IMR-90 (cell line): ENCODE measurements at regions not wholly inside any gene's neighbourhood (a gene's known extent, or its start where the extent isn't known, plus 50 kb on each side); places are given as distances from the start of the nearest gene placed in this dataset.
A peak's percentile ranks its signal among the peaks of the same experiment; 100 is the strongest.

Experiments
- ATAC-seq: fragments of 200-7000 bp; cut with Tn5 transposase; 2 replicates; pipeline ENCODE4 v1.9.1; 2020; ENCODE audit warnings: low read depth, mild to moderate bottlenecking, moderate library complexity
- BruUV-seq: library from RNA; stranded (reverse); fragments of 400-500 nt; replicated peaks from 2 replicates; lab custom pipeline; 2021; lab: Mats Ljungman, UMichigan
- CTCF ChIA-PET: fragments of 300-600 bp; formaldehyde crosslinking; extraction: SDS; loops from one replicate; lab custom pipeline; 2021; ENCODE audit warnings: antibody characterized with exemption; lab: Yijun Ruan, JAX
- POLR2A ChIA-PET: fragments of 300-600 bp; sonication (Branson Sonifier 250); formaldehyde crosslinking; loops from one replicate; lab custom pipeline; 2022; ENCODE audit warnings: antibody characterized with exemption; ENCODE audit not compliant: unreplicated experiment; lab: Charles Lee
- DNase-seq: peaks from one replicate; pipeline ENCODE4 v3.0.0; 2013
- H2AFZ ChIP-seq: replicated peaks from 2 replicates; pipeline ENCODE3; 2013; ENCODE audit warnings: low read length, mild to moderate bottlenecking; ENCODE audit not compliant: poor library complexity
- H2AK5ac ChIP-seq: 2 replicates; pipeline ENCODE4 v1.6.1; 2013; ENCODE audit warnings: low read depth, low read length, inconsistent platforms
- H2AK9ac ChIP-seq: replicated peaks from 2 replicates; pipeline ENCODE3; 2013; ENCODE audit warnings: mild to moderate bottlenecking, low read depth, low read length, moderate library complexity; ENCODE audit not compliant: poor library complexity
- H2BK120ac ChIP-seq: 2 replicates; pipeline ENCODE4 v1.6.1; 2013; ENCODE audit warnings: low read depth, low read length, inconsistent platforms
- H2BK15ac ChIP-seq: 3 replicates; pipeline ENCODE4 v1.6.1; 2013; ENCODE audit warnings: low read depth, low read length, inconsistent platforms
- H2BK20ac ChIP-seq: 2 replicates; pipeline ENCODE4 v1.6.1; 2013; ENCODE audit warnings: low read depth, mild to moderate bottlenecking, inconsistent platforms, low read length, moderate library complexity
- H2BK5ac ChIP-seq: 2 replicates; pipeline ENCODE4 v1.6.1; 2013; ENCODE audit warnings: mild to moderate bottlenecking, low read depth, low read length, inconsistent platforms; ENCODE audit not compliant: poor library complexity, severe bottlenecking
- H3K14ac ChIP-seq: replicated peaks from 2 replicates; pipeline ENCODE4 v1.6.1; 2013; ENCODE audit warnings: low read depth, low read length, inconsistent platforms
- H3K18ac ChIP-seq: 2 replicates; pipeline ENCODE4 v1.6.1; 2013; ENCODE audit warnings: low read depth, low read length, control low read depth
- H3K23ac ChIP-seq: 2 replicates; pipeline ENCODE4 v1.6.1; 2013; ENCODE audit warnings: low read depth, low read length, inconsistent platforms
- H3K27ac ChIP-seq: 2 replicates; pipeline ENCODE4 v1.5.1; 2013; ENCODE audit warnings: mild to moderate bottlenecking, control low read depth, low read length; ENCODE audit not compliant: insufficient read depth
- H3K27me3 ChIP-seq: 2 replicates; pipeline ENCODE4 v1.6.1; 2013; ENCODE audit warnings: low read length; ENCODE audit not compliant: control insufficient read depth, insufficient read depth
- H3K36me3 ChIP-seq: 2 replicates; pipeline ENCODE4 v1.6.1; 2013; ENCODE audit warnings: low read length, mixed read lengths; ENCODE audit not compliant: control insufficient read depth, insufficient read depth
- H3K4ac ChIP-seq: 2 replicates; pipeline ENCODE4 v1.6.1; 2013; ENCODE audit warnings: low read depth, low read length, inconsistent platforms
- H3K4me1 ChIP-seq: 2 replicates; pipeline ENCODE4 v1.6.1; 2013; ENCODE audit warnings: low read length, mixed read lengths; ENCODE audit not compliant: control insufficient read depth, insufficient read depth
- H3K4me2 ChIP-seq: 2 replicates; pipeline ENCODE4 v1.6.1; 2013; ENCODE audit warnings: low read depth, mild to moderate bottlenecking, control low read depth, low read length, moderate library complexity
- H3K4me3 ChIP-seq: 2 replicates; pipeline ENCODE4 v1.5.1; 2013; ENCODE audit warnings: low read depth, mild to moderate bottlenecking, control low read depth, low read length, moderate library complexity; ENCODE audit not compliant: insufficient read depth
- H3K56ac ChIP-seq: 2 replicates; pipeline ENCODE4 v1.6.1; 2013; ENCODE audit warnings: low read length, inconsistent platforms; ENCODE audit not compliant: insufficient read depth; ENCODE audit errors: extremely low read depth
- H3K79me1 ChIP-seq, 2 experiments: 2 replicates each; pipeline ENCODE4 v1.6.1; 2013; ENCODE audit warnings: low read length in 2 of 2, inconsistent platforms in 1 of 2, low read depth in 1 of 2
- H3K9ac ChIP-seq: 2 replicates; pipeline ENCODE4 v1.6.1; 2013; ENCODE audit warnings: low read depth, low read length, control low read depth
- H3K9me1 ChIP-seq: 2 replicates; pipeline ENCODE4 v1.6.1; 2013; ENCODE audit warnings: low read length, inconsistent platforms; ENCODE audit not compliant: insufficient read depth
- H3K9me3 ChIP-seq: 2 replicates; pipeline ENCODE4 v1.6.1; 2013; ENCODE audit warnings: low read length; ENCODE audit not compliant: control insufficient read depth, insufficient read depth
- H4K20me1 ChIP-seq: 2 replicates; pipeline ENCODE4 v1.6.1; 2013; ENCODE audit warnings: low read length, inconsistent platforms; ENCODE audit not compliant: insufficient read depth
- H4K5ac ChIP-seq: 2 replicates; pipeline ENCODE4 v1.6.1; 2013; ENCODE audit warnings: mild to moderate bottlenecking, low read depth, low read length, control low read depth
- H4K8ac ChIP-seq, 2 experiments: 2 replicates each; pipeline ENCODE4 v1.6.1; 2013; ENCODE audit warnings: low read depth in 2 of 2, low read length in 2 of 2, control low read depth in 1 of 2, inconsistent platforms in 1 of 2
- H4K91ac ChIP-seq: 2 replicates; pipeline ENCODE4 v1.6.1; 2013; ENCODE audit warnings: low read depth, low read length, inconsistent platforms; ENCODE audit not compliant: insufficient read depth
- BHLHE40 ChIP-seq: fragments of 150-350 bp; IDR thresholded peaks from 2 replicates; pipeline ENCODE4 v1.6.1; 2016; ENCODE audit warnings: mild to moderate bottlenecking, low read depth, low read length
- CEBPB ChIP-seq: IDR thresholded peaks from 2 replicates; pipeline ENCODE4 v1.6.1; 2012; ENCODE audit warnings: low read depth, low read length, improper control_type of control experiment
- CHD1 ChIP-seq: IDR thresholded peaks from 2 replicates; pipeline ENCODE4 v1.6.1; 2012; ENCODE audit warnings: low read depth, low read length, improper control_type of control experiment
- CTCF ChIP-seq: conservative IDR thresholded peaks from 2 replicates; pipeline ENCODE4 v1.5.1; 2012; ENCODE audit warnings: mild to moderate bottlenecking, low read depth, low read length, improper control_type of control experiment
- ELK1 ChIP-seq: fragments of 150-350 bp; IDR thresholded peaks from 2 replicates; pipeline ENCODE4 v1.6.1; 2016; ENCODE audit warnings: low read depth, mild to moderate bottlenecking, low read length, moderate library complexity, borderline replicate concordance
- FOS ChIP-seq: fragments of 150-350 bp; IDR thresholded peaks from 2 replicates; pipeline ENCODE4 v1.6.1; 2016; ENCODE audit warnings: low read depth, low read length
- MAFK ChIP-seq: IDR thresholded peaks from 2 replicates; pipeline ENCODE4 v1.6.1; 2012; ENCODE audit warnings: low read depth, low read length, improper control_type of control experiment
- MAZ ChIP-seq: IDR thresholded peaks from 2 replicates; pipeline ENCODE4 v1.6.1; 2012; ENCODE audit warnings: low read depth, mild to moderate bottlenecking, low read length, improper control_type of control experiment, moderate library complexity, borderline replicate concordance
- MXI1 ChIP-seq: IDR thresholded peaks from 2 replicates; pipeline ENCODE4 v1.6.1; 2012; ENCODE audit warnings: low read depth, mild to moderate bottlenecking, low read length, moderate library complexity, borderline replicate concordance
- NFE2L2 ChIP-seq: fragments of 150-350 bp; IDR thresholded peaks from 2 replicates; pipeline ENCODE4 v1.6.1; 2016; ENCODE audit warnings: low read depth, mild to moderate bottlenecking, low read length
- POLR2A ChIP-seq: IDR thresholded peaks from 2 replicates; pipeline ENCODE4 v1.6.1; 2012; ENCODE audit warnings: mild to moderate bottlenecking, low read depth, low read length
- RAD21 ChIP-seq: IDR thresholded peaks from 2 replicates; pipeline ENCODE4 v1.6.1; 2012; ENCODE audit warnings: low read length, improper control_type of control experiment
- RCOR1 ChIP-seq: IDR thresholded peaks from 2 replicates; pipeline ENCODE4 v1.6.1; 2012; ENCODE audit warnings: mild to moderate bottlenecking, low read length, improper control_type of control experiment; ENCODE audit not compliant: insufficient replicate concordance
- RFX5 ChIP-seq: IDR thresholded peaks from 2 replicates; pipeline ENCODE4 v1.8.0; 2012; ENCODE audit warnings: low read depth, mild to moderate bottlenecking, low read length, moderate library complexity
- SMC3 ChIP-seq: fragments of 150-350 bp; IDR thresholded peaks from 2 replicates; pipeline ENCODE4 v1.6.1; 2016; ENCODE audit warnings: low read depth, mild to moderate bottlenecking, antibody characterized with exemption, low read length, moderate library complexity
- USF2 ChIP-seq: fragments of 150-350 bp; IDR thresholded peaks from 2 replicates; pipeline ENCODE4 v1.6.1; 2017; ENCODE audit warnings: mild to moderate bottlenecking, antibody characterized with exemption, low read length, low read depth
- WGBS, 2 experiments: methylation state at CpG; one replicate each; pipeline versions ENCODE4 v1.1.5 to v1.1.7; 2013; ENCODE audit warnings: missing lambda C conversion rate in 2 of 2; ENCODE audit not compliant: insufficient read length in 1 of 2; ENCODE audit errors: extremely low coverage in 2 of 2; 5-methylcytosine and 5-hydroxymethylcytosine counted together
- dilution Hi-C: fragments of 300-500 bp; cut with HindIII; formaldehyde crosslinking; loops from one replicate; pipeline ENCODE4 v1.14.3; 2018; ENCODE audit warnings: low sequenced_read_pairs; ENCODE audit not compliant: unreplicated experiment
- in situ Hi-C: fragments of 300-500 bp; cut with MboI; formaldehyde crosslinking; loops from 3 replicates; pipeline ENCODE4 v1.14.3; 2019; ENCODE audit warnings: low sequenced_read_pairs, inconsistent platforms, mixed read lengths
- intact Hi-C: fragments of 100-400 bp; cut with micrococcal nuclease; formaldehyde crosslinking; loops from 2 replicates; pipeline ENCODE4 v1.10.0; 2022

- Histone ChIP-seq H4K91ac (no peak overlapping the region), H3K27me3 (no peaks in the 10 kb centered on the region), H3K4me3 (no peak overlapping the region), H3K4me2 (no peak overlapping the region), H3K79me1 (no peaks in the 10 kb centered on the region), H4K8ac (no peak overlapping the region), H3K27ac (no peak overlapping the region), H3K23ac (no peak overlapping the region), H3K14ac (no peak overlapping the region), H4K5ac (no peak overlapping the region), H3K36me3 (no peaks in the 10 kb centered on the region), H4K20me1 (no peaks in the 10 kb centered on the region), H2AFZ (no peak overlapping the region), H2BK5ac (no peak overlapping the region), H3K9ac (no peak overlapping the region), H2BK120ac (peak overlapping the region; percentile 63), H2BK15ac (peak overlapping the region; percentile 88; the same call in 2 of the 3 replicates), H2AK9ac (no peak overlapping the region), H3K4me1 (0 out of 2 replicates have a peak, but pooled peaks cover 2% of the 10 kb centered on the region), H3K4ac (no peak overlapping the region; the same call in 1 of the 2 replicates), H3K9me1 (no peaks in the 10 kb centered on the region; the same call in 1 of the 2 replicates), H3K18ac (no peak overlapping the region), H2AK5ac (peak overlapping the region; percentile 59; the same call in 1 of the 2 replicates), H2BK20ac (peak overlapping the region; percentile 49; the same call in 1 of the 2 replicates), H3K56ac (no peak overlapping the region), H3K9me3 (no peaks in the 10 kb centered on the region)
- CTCF ChIA-PET: interaction anchor here (1.1 kb wide), 1 partner anchor 15 kb away, joined by 4 read pairs; no protein-coding TSS in a partner anchor
- WGBS, 2 experiments: 93% methylated on average over 4 of the region's 9 CpGs; no CpG with 5 or more reads in 1 of the 2 experiments
- no TSS peak for BruUV-seq
- intact Hi-C loops: no loop called here
- dilution Hi-C loops: no loop called here
- ATAC-seq (no peak), DNase-seq (no peak)
- in situ Hi-C loops: loop anchor here (25.0 kb wide), 1 partner anchor 549 kb away; the partner anchor contains the start of gene DNAH7
- POLR2A ChIA-PET: no interaction called here
- TF ChIP-seq CHD1: no peak
- no peak for TF ChIP-seq NFE2L2
- TF ChIP-seq SMC3: no peak
- no peak for TF ChIP-seq POLR2A
- no peak for TF ChIP-seq MAFK
- TF ChIP-seq CTCF: no peak
- TF ChIP-seq FOS: no peak
- TF ChIP-seq RFX5: no peak
- TF ChIP-seq CEBPB: no peak
- TF ChIP-seq RCOR1: no peak
- TF ChIP-seq USF2: no peak
- TF ChIP-seq ELK1: no peak
- no peak for TF ChIP-seq BHLHE40
- TF ChIP-seq MAZ: no peak
- TF ChIP-seq RAD21: no peak
- no peak for TF ChIP-seq MXI1
Observed at GRCh38 chr2:195513119-195513518, 143.9 kb upstream of the SLC39A10 start.
